ENCODE measurements at regions not wholly inside any gene's neighbourhood (a gene's known extent, or its start where the extent isn't known, plus 50 kb on each side); places are given as distances from the start of the nearest gene placed in this dataset.
A peak's percentile ranks its signal among the peaks of the same experiment; 100 is the strongest.

GRCh38 chr10:3931224-3931623, 146.2 kb upstream of the KLF6 start:
- no peaks in the 10 kb centered on the region for H3K9me3 ChIP-seq
- ATAC-seq = no peak

GRCh38 chr10:3928569-3928968, 143.6 kb upstream of the KLF6 start:
- H3K36me3 ChIP-seq = no peaks in the 10 kb centered on the region
- no peak for ATAC-seq
- DNase-seq = no peak
- no peaks in the 10 kb centered on the region for H3K27me3 ChIP-seq (ENCODE audit: low read depth)
- no peak for TF ChIP-seq CTCF (IDR thresholded peaks at IDR 0.05)
- no peak overlapping the region for H3K4me3 ChIP-seq
- H3K27ac ChIP-seq = no peak overlapping the region
- intact Hi-C loops (cut with DNase I) = no loop called here
- H3K4me1 ChIP-seq = peaks cover 7% of the 10 kb centered on the region
- H3K9me3 ChIP-seq = no peaks in the 10 kb centered on the region

More at GRCh38 chr10:3931224-3931623, 146.2 kb upstream of the KLF6 start:
- no peak for DNase-seq
- no peak overlapping the region for H3K27ac ChIP-seq
- TF ChIP-seq CTCF (IDR thresholded peaks at IDR 0.05) = no peak
- no peaks in the 10 kb centered on the region for H3K36me3 ChIP-seq
- H3K4me1 ChIP-seq = peaks cover 16% of the 10 kb centered on the region
- intact Hi-C loops (cut with DNase I) = no loop called here
- H3K27me3 ChIP-seq (ENCODE audit: low read depth) = no peaks in the 10 kb centered on the region
- H3K4me3 ChIP-seq = no peak overlapping the region

- no peak for TF ChIP-seq CTCF (IDR thresholded peaks at IDR 0.05)
- intact Hi-C loops (cut with DNase I) = no loop called here
- ATAC-seq = no peak
- Histone ChIP-seq H3K9me3 (no peaks in the 10 kb centered on the region), H3K36me3 (no peaks in the 10 kb centered on the region), H3K4me1 (peaks cover 7% of the 10 kb centered on the region), H3K27ac (no peak overlapping the region), H3K27me3 (ENCODE audit: low read depth) (no peaks in the 10 kb centered on the region), H3K4me3 (no peak overlapping the region)
- no peak for DNase-seq
Measured at GRCh38 chr10:3928078-3928477, 143.1 kb upstream of the KLF6 start.

GRCh38 chr10:3926675-3927525, 141.9 kb upstream of the KLF6 start:
- Histone ChIP-seq H3K4me3 (no peak overlapping the region), H3K27ac (no peak overlapping the region)
- intact Hi-C loops (cut with DNase I) = no loop called here

GRCh38 chr10:3926258-3926657, 141.2 kb upstream of the KLF6 start:
- H3K4me1 ChIP-seq = peaks cover 7% of the 10 kb centered on the region
- DNase-seq (no peak), ATAC-seq (no peak)
- H3K9me3 ChIP-seq = no peaks in the 10 kb centered on the region
- TF ChIP-seq CTCF (IDR thresholded peaks at IDR 0.05) = no peak
- no peak overlapping the region for H3K27ac ChIP-seq
- intact Hi-C loops (cut with DNase I) = no loop called here
- no peaks in the 10 kb centered on the region for H3K36me3 ChIP-seq
- H3K4me3 ChIP-seq = no peak overlapping the region
- H3K27me3 ChIP-seq (ENCODE audit: low read depth) = no peaks in the 10 kb centered on the region

More at GRCh38 chr10:3926675-3927525, 141.9 kb upstream of the KLF6 start:
- no peak for DNase-seq
- Histone ChIP-seq H3K4me1 (peaks cover 7% of the 10 kb centered on the region), H3K9me3 (no peaks in the 10 kb centered on the region), H3K36me3 (no peaks in the 10 kb centered on the region), H3K27me3 (ENCODE audit: low read depth) (no peaks in the 10 kb centered on the region)
- no peak for TF ChIP-seq CTCF (IDR thresholded peaks at IDR 0.05)
- ATAC-seq = peak; percentile 51 to 79

Data from lower lobe of right lung (tissue), 2 donors.